Sigmoid colon (tissue), 4 donors: ENCODE measurements at regions not wholly inside any gene's neighbourhood (a gene's known extent, or its start where the extent isn't known, plus 50 kb on each side); places are given as distances from the start of the nearest gene placed in this dataset.

Experiments
- CTCF ChIP-seq, 4 experiments: fragments of 450-650 bp in 3 of 4; fragments of 200-600 bp in 1 of 4; IDR thresholded peaks; one replicate each; pipeline ENCODE4 v1.5.1; 2016 to 2019; ENCODE audit warnings: antibody characterized with exemption in 4 of 4, mild to moderate bottlenecking in 3 of 4, moderate library complexity in 2 of 4
- EP300 ChIP-seq, 4 donors: sonication (generic); formaldehyde crosslinking; IDR thresholded peaks; one replicate each; pipeline ENCODE4 v1.6.1; 2017; ENCODE audit warnings: antibody characterized with exemption in 4 of 4

- TF ChIP-seq EP300 (IDR thresholded peaks at IDR 0.05) (no peak), CTCF (IDR thresholded peaks at IDR 0.05) (no peak)
Measured at GRCh38 chr6:12566618-12567123, 149.9 kb upstream of the PHACTR1 start.
